ENCODE measurements at regions not wholly inside any gene's neighbourhood (a gene's known extent, or its start where the extent isn't known, plus 50 kb on each side); places are given as distances from the start of the nearest gene placed in this dataset.
"Not testable (repeated sequence)": the region's sequence is repeated elsewhere in the genome, so short reads cannot be mapped to it uniquely, and the experiment has no call there.

DNA sequence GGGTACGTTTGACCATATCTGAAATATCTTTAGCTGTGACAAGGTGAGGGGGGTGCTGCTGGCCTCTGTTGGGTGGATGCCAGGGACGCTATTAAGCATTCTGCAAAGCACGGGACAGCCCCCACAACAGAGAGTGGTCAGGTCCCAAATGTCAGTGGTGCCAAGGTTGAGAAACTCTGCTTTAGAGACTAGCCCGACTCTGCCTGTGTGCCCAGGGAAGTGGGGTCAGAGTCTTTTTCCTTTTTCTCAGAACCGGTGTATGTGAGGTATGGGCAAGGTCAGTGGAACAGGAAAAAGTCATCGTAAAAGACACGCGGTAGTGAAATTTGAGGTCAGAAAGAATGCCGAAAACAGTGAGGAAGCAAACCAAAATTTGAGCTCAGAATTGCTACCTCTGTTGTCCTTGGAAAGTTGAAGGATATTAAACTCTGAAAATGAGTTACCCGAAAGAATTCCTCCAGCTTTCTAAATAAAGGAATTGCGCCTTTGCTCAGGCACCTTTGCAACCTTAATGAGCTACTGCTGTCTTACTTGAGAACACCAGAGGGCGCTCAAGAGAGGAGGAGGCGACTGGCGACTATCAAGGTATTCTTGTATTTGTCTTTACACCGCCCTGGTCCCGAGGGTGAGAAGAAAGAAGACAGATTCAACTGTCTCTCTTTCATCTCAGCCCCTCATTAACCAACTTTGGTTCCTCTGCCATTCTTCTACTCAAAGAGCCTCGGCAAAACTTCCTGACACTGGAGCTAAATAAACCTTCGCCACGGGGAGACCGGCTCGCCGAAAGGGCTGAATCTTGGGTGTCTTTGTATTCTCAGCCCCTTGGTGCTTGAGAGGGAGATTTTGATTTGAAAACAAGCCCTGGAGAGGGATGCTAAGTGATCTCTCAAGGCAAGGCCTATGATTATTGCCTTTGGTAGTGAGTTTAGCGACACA is 85.4 kb upstream of the OLIG2 start:
- peak; percentile 57 for DNase-seq

DNA sequence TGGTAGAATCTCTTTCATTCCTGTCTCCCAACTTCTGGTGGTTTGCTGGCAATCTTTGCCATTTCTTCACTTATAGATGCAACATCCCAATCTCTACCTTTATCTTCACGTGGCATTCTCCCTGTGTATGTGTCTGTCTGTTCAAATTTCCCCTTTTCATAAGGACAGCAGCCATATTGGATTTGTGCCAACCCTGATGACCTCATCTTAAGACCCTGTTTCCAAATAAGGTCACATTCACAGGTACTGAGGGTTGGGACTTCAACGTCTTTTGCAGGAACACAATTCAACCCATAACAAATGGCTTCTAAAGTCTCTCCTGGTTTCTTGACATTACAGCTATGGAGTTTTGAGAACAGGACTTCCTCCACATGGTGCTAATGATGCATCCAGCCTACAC is 84.5 kb upstream of the OLIG2 start:
- no peak for DNase-seq

DNA sequence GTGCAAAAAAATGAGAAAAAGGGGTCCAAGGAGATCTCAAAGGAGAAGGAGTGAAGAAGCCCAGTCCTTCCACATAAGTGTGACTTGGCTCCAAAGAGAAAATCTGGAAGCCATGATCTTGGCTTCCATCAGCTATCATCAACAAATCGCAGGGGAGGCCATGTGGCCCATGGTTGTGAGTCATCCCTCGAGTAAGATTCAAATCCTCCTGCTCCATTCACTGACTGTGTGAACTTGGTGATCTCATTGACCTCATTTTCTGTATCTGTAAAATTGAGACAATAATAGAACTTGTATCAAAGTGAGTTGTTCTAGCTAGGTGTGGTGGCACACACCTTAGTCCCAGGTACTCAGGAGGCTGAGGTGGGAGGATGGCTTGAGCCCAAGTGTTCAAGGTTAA is 79.1 kb upstream of the OLIG2 start:
- no peak for DNase-seq

DNA sequence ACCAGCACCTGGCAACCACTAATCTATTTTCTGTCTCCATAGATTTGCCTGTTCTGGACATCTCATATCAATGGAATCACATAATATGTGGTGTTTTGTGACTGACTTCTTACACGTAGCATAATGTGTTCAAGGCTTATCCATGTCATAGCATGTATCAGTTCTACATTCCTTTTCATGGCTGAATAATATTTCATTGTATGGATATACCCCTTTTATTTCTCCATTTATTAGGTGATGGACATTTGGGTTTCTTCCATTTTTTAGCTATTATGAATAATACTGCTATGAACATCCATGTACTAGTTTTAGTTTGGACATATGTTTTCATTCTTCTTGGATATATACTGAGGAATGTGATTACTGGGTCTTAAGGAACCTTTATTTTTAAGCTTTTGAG is 78.0 kb upstream of the OLIG2 start:
- DNase-seq, result no peak

DNA sequence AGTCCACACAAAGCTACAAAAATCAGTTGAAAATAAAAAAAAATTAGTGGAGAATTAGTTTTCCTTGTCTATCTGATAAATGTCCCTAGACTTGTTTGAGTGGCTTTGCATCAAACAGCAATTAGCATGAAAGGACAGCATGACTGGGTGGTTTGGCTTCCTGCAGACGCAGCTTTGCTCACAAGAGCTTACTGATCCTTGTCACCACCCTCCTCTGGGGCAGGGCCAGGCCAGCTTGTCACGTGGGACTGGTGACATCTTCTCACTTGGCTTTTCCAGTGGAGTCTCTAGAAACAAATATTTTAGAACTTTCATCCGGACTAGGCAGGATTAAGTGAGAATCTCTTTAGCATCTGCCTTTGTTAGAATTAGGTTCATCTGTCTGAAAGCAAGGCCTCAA is 76.0 kb upstream of the OLIG2 start:
- no peak for DNase-seq

DNA sequence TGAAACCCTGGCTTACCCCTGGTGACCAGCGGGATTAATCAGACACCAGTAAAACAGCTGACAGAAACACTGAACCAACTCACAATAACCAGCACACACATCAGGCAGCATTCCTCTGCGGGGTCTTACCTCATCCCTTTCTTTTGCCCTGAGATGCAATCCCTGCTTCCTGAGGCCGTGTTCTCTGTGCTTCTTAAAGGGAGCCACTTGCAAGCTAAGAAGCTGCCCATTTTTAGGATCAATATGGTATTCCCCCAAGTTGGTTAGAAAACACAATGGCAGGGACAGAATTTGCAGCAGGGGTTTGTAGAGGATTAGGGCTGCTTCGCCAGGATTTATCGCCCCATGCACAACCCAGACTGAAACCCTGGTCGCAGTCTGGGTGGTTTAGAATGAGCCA is 74.7 kb upstream of the OLIG2 start:
- DNase-seq, result no peak

DNA sequence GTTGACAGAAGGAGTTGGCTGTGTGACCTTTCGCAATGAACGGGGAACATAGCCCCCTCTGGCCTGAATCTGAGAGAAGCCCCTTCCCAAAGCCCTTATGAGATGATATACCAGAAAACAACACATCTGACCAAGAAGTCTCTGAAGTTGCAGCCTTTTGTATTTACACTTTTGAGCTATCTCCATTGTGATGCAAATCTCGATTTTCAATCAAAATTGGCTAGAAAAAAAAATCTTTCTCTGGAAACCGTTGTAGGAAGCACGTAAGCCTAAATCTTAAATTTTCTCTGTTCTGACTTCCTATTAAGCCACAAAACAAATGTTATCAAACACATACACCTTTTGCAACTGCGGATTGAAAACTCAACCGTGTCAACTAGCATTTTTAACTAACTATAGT is 71.4 kb upstream of the OLIG2 start:
- DNase-seq, result no peak

DNA sequence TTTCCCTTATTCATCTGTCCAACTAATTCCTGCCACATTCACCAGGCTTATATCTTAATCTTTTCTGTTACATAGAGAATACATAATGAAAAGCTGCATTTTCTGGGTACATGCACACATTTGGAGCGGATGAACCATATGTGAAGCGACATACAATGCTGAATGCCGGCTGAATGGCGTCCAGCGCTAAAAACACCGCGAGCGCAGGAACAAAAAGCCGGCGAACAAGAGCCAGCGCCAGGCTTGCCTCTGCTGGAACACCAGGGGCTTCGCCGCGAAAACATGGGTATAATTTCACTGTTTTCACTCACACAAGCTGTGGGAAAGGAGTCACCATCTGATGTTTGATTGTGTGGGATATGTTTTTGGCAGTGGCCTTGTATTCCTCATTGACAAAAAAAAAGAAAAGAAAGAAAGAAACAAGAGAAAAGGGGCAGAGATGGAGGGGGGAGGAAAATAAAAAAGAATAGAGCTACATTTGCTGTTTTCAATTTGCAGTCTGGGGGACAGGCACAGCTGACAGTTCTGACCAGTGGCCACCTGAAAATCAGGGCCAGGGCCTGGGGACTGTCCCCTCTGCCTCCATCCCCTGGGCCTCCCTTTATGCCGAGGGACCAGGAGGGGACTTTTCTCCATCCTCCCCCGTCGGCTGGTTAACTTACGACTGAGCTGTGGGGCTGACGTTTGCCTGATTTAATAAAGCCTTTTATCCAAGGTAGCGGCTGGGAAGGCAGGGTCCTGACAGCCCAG is 70.2 kb upstream of the OLIG2 start:
- no peak for DNase-seq

DNA sequence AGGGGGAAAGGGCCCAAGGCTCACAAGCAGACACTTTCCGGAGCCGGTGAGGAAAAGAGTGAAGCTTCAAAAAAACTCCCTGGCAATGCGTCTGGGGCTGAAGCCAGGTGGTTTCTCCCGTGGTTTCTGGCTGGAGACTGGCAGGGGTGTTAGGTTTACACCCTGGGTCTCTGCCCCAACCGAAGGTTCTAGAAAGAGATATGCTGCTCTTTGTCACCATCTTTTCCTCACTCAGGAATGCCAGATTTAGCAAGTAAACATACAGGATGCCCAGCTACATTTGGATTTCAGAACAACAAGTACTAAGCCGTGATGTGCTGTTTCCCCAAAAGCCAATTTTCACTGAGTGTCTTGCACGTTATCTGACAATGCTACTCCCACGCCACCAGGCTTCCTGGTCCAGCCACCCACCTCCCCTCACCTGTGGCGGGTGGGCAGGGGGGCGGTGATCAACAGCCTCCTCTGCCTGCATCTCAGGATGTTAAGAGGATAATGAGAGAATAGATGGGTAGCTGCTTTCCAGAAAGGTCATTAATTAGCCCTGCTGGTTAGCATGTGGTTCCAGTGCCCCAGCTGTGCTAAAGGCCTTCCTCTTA is 69.6 kb upstream of the OLIG2 start:
- DNase-seq, result no peak

DNA sequence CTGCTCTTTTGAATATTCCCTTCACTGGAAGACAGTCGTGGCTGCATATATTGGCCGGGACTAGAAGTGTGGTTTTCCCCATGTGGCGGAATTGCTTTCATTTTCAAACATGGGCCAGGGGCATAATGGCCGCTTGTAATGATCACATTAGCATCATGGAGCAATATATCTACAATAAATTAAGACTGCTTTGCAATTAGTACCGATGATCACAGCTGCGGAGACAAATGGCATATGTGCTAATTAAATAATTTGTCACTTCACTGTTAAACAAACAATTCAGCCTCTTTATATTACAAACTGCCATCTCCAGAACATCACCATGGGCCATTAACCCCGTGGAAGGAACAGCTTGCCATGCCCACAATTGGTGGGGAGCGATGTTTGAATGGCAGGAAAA is 68.2 kb upstream of the OLIG2 start:
- DNase-seq, result no peak

DNA sequence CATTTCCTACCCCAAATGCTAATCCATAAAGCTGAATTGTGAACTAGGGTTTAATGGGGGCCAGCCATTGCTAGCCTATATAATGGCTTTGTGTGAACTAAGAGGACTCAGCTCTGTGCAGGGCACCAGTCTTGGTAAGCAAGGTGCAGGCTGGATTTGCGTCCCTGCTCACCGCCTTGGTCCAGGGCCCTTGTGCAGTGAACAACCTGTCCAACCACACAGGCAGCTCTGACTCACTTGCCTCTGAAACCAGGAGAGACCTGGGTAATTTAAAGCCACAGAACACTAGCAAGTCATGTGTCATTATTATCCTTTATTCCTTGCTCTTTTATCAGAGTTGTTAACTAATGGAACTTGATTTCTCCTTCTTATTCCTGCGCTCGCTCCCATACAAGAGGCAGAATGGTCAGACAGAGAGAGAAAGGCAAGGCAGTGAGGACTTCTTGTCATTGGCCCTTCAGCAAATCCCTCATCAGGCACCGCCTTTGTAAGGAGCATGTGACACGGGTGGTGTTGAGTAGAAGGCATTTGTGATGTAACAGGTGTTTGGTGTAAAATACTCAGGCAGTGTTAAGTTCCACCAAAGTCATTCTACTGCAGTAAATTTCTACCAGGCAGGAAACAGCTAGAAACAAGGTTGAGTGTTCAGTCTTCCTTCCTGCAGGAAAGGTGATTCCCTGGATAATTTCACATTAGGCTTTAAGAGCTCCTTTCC is 67.3 kb upstream of the OLIG2 start:
- no peak for DNase-seq

DNA sequence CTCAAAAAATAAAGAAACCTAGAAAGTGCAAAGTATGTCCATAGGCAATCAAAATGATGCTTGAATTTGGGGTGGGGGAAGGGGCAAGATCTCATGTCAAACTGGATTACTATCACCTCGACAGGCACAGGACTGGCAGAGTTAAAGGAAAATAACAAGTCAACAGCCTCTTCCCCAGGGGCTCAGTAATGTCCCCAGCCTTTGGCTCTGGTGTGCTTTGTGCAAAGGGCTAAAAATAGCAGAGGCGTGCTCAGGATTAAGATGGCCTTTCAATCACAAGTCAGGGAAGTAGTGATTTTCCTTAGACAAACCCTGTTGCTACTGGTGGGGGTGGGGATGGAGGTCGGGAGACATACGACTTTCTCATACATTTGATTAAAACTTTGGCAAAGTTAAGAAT is 63.5 kb upstream of the OLIG2 start:
- DNase-seq, result no peak

DNA sequence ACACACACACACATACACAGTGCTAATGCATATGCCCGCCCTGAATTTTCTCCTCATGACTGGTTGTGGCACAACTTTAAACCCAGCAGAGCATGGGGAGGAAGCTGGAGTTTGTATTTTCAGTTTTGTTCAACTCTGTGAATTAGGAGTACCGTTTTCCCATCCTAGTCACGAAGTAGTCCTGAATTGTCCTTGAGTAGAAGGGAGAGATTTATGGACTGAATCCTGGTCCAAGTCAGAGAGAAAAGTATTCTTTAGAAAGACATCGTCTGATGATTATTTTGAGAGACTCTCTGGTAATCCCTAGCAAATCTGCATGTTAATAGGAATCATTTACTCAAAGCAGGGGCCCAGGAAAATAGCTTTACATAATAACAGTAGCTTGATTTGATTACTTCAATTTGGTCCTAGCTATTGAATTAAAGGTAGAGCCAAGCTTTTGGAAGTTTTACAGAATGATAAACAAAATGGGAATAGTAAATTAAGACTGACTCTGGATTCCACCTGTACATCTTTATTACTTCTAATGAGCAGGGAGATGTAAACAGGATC is 60.5 kb upstream of the OLIG2 start:
- DNase-seq, result no peak

DNA sequence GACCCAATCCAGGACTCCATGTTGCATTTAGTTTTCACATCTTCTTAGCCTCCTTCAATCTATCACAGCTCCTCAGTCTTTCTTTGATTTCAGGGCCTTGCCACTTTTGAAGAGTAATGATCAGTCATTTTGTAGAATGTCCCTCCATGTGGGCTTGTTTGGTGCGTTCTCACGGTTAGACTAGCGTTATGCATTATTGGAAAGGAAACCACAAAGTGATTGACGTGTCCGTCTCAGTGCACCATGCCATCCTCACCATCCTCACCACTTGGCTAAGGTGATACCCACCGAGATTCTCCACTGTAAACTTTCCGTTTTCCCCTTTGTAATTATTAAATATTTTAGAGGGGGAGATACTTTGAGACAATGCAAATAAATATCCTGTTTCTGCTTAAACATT is 59.6 kb upstream of the OLIG2 start:
- no peak for DNase-seq

DNA sequence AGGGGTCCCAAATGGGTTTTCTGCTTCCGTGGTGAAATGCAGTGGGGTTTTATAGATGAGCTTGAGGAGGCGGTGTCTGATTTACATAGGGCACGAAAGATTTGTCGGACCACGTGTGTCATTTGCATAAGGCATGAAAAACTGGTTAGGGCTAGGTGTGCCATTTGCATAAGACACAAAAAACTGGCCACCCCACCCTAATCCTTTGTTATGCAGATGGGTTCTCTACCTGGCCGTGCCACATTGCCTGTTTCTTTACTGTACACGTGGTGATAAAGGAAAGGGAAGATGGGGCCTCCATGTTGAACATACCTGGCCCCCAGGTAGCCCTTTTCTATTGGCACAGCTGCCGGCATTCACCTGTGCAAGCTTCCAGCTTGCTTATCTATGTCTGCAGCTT is 57.6 kb upstream of the OLIG2 start:
- DNase-seq, result not testable (repeated sequence)

DNA sequence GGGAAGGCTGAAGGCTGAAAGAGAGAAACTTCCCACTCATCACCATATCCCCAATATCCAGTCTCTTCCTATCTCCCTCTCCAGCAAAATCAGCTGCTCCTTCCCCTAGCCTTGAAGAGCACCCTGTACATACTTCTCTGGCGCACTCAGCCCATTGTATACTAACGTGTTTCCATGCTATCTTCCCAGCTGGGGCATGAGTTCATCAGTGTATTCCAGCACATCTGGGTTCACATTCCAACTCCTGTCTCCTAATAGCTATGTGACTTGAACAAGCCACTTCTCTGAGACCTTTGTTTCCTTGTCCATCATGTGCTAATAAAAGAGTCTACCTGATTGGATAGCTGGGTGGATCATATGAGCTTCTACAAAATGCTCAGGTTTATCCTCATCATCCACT is 51.1 kb upstream of the OLIG2 start:
- no peak for DNase-seq

DNA sequence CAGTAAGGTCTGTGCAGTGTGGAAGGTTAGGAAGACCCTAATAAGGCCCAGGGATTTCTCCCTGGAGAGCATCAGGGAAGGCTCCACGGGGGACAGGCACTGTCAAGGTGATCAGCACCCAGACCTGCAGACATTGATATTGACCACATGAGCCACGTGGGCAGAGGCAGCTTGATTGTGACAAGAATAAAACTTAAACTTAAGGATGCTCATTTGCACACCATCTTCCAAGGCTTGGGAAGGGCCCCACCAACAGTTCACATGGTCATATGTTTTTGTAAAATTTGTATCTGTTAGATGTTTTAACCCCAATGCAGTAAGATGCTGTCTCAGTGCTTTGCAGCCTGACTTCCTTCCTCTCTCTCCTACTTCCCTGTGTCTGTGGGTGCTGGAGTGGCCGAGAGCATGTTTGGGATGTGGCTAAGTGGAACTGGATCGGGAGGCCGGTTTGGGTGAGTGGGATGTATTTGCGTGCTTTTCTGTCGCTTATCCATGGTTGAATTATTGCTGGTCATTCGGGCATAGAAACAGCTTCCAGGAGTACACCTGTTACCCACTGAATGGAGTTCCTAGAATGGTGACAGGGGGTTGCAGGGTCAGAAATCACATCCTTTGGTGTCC is 49.8 kb upstream of the OLIG2 start:
- DNase-seq, result no peak

Measured in CD4-positive, alpha-beta T cell treated with Interleukin-4 for 4 hours (primary cell).